K562 (cell line): ENCODE measurements at regions not wholly inside any gene's neighbourhood (a gene's known extent, or its start where the extent isn't known, plus 50 kb on each side); places are given as distances from the start of the nearest gene placed in this dataset.

Experiments
- ATAC-seq: fragments of 200-7000 bp; cut with Tn5 transposase; 3 replicates; pipeline ENCODE4 v1.9.1; 2020; ENCODE audit warnings: moderate library complexity
- BruUV-seq: library from RNA; stranded (reverse); fragments of 400-500 nt; replicated peaks from 2 replicates; lab custom pipeline; 2021; lab: Mats Ljungman, UMichigan
- CTCF ChIA-PET: fragments of 300-600 bp; formaldehyde crosslinking; extraction: SDS; loops from one replicate; lab custom pipeline; 2021; ENCODE audit warnings: low intra/inter-chr PET ratio; lab: Yijun Ruan, JAX
- POLR2A ChIA-PET: fragments of 300-600, 350-650 bp; sonication (Branson Sonifier 250); formaldehyde crosslinking; extraction: SDS; loops from one replicate; lab custom pipeline; 2021; ENCODE audit warnings: antibody characterized with exemption, inconsistent platforms; lab: Yijun Ruan, JAX
- DNase-seq, 4 experiments: peaks; one replicate each; pipeline versions ENCODE4 v3.0.0 to v3.0.0-alpha.2; 2011 to 2018; ENCODE audit warnings: low spot score in 3 of 4, mixed read lengths in 3 of 4; ENCODE audit errors: extremely low read depth in 1 of 4
- FAIRE-seq: peaks from 2 replicates; lab custom pipeline; 2011; peaks lifted over from hg19 to GRCh38; lab: Jason Lieb, UNC
- H2AFZ ChIP-seq: 2 replicates; pipeline ENCODE4 v1.6.0; 2011; ENCODE audit warnings: low read depth, low read length, control low read depth, inconsistent platforms
- H3K27ac ChIP-seq: fragments of 200-600 bp; 3 replicates; pipeline ENCODE4 v1.8.0; 2011; ENCODE audit warnings: low read depth, mild to moderate bottlenecking, control low read depth, inconsistent platforms, low read length, moderate library complexity, mixed read lengths; ENCODE audit errors: extremely low read depth
- H3K27me3 ChIP-seq, 2 experiments: fragments of 300-600 bp in 1 of 2; 2 replicates in 1 of 2; 3 replicates in 1 of 2; pipeline versions ENCODE4 v1.6.0 to v1.8.0; 2011; ENCODE audit warnings: inconsistent platforms in 2 of 2, low read length in 2 of 2, mild to moderate bottlenecking in 1 of 2, mixed read lengths in 1 of 2, moderate library complexity in 1 of 2; ENCODE audit not compliant: control insufficient read depth in 2 of 2, insufficient read depth in 2 of 2
- H3K36me3 ChIP-seq: fragments of 300-600 bp; 3 replicates; pipeline ENCODE4 v1.8.0; 2011; ENCODE audit warnings: mild to moderate bottlenecking, low read length, inconsistent platforms; ENCODE audit not compliant: control insufficient read depth, insufficient read depth
- H3K4me1 ChIP-seq, 2 experiments: fragments of 200-600 bp in 1 of 2; replicated peaks in 1 of 2; 2 replicates in 1 of 2; 3 replicates in 1 of 2; pipeline versions ENCODE4 v1.5.1 to v1.8.0; 2011; ENCODE audit warnings: inconsistent platforms in 2 of 2, low read length in 2 of 2, mild to moderate bottlenecking in 1 of 2, mixed read lengths in 1 of 2, moderate library complexity in 1 of 2; ENCODE audit not compliant: control insufficient read depth in 2 of 2, insufficient read depth in 2 of 2
- H3K4me2 ChIP-seq: 2 replicates; pipeline ENCODE4 v1.6.1; 2011; ENCODE audit warnings: low read length, control low read depth, inconsistent platforms, mixed read lengths; ENCODE audit not compliant: insufficient read depth
- H3K4me3 ChIP-seq: fragments of 200-600 bp; sonication (generic), shearing (Covaris generic); 2 replicates; pipeline ENCODE4 v1.5.1; 2016; ENCODE audit warnings: control low read depth, inconsistent platforms
- H3K79me2 ChIP-seq: fragments of 200-600 bp; 3 replicates; pipeline ENCODE4 v1.8.0; 2011; ENCODE audit warnings: low read length, inconsistent platforms; ENCODE audit not compliant: control insufficient read depth, insufficient read depth
- H3K9ac ChIP-seq, 2 experiments: 2 replicates each; pipeline versions ENCODE4 v1.6.0 to v1.6.1; 2011; ENCODE audit warnings: low read depth in 2 of 2, low read length in 2 of 2, control low read depth in 1 of 2, inconsistent platforms in 1 of 2, mild to moderate bottlenecking in 1 of 2, mixed read lengths in 1 of 2; ENCODE audit not compliant: insufficient read depth in 1 of 2
- H3K9me1 ChIP-seq: one replicate; pipeline ENCODE4 v1.6.0; 2011; ENCODE audit warnings: inconsistent platforms, mild to moderate bottlenecking, low read length, moderate library complexity; ENCODE audit not compliant: control insufficient read depth, insufficient read depth
- H3K9me3 ChIP-seq: replicated peaks from 2 replicates; pipeline ENCODE4 v1.5.1; 2011; ENCODE audit warnings: low read depth, low read length, inconsistent platforms; ENCODE audit not compliant: control insufficient read depth, insufficient read depth
- H4K20me1 ChIP-seq: replicated peaks from 2 replicates; pipeline ENCODE4 v1.6.1; 2011; ENCODE audit warnings: low read length, inconsistent platforms, mixed read lengths; ENCODE audit not compliant: control insufficient read depth, insufficient read depth
- CHAMP1 ChIP-seq: fragments of 450-650 bp; IDR thresholded peaks from 2 replicates; pipeline ENCODE4 v1.6.1; 2016; ENCODE audit warnings: mild to moderate bottlenecking
- HOMEZ ChIP-seq: fragments of 250-450 bp; sonication (Bioruptor Pico); IDR thresholded peaks from 2 replicates; pipeline ENCODE4 v1.4.0; 2020; ENCODE audit warnings: mild to moderate bottlenecking, moderate library complexity
- L3MBTL2 ChIP-seq: fragments of 450-650 bp; IDR thresholded peaks from 2 replicates; pipeline ENCODE4 v1.6.1; 2016; ENCODE audit warnings: mild to moderate bottlenecking, moderate library complexity
- NRF1 ChIP-seq, 2 experiments: fragments of 450-650 bp; IDR thresholded peaks in 1 of 2; conservative IDR thresholded peaks in 1 of 2; 2 replicates each; pipeline ENCODE4 v1.6.1; 2014; ENCODE audit warnings: mild to moderate bottlenecking in 2 of 2
- PHB ChIP-seq: fragments of 250-450 bp; sonication (Bioruptor Pico); IDR thresholded peaks from 2 replicates; pipeline ENCODE4 v1.5.0; 2021
- POLR2H ChIP-seq: IDR thresholded peaks from 2 replicates; pipeline ENCODE4 v1.6.1; 2016; ENCODE audit warnings: missing genetic modification characterization, low read depth, mild to moderate bottlenecking, control low read depth, missing compliant biosample characterization, moderate library complexity
- POLR3A ChIP-seq: IDR thresholded peaks from 2 replicates; pipeline ENCODE4 v1.6.1; 2011; ENCODE audit warnings: borderline replicate concordance, mild to moderate bottlenecking, moderate library complexity; ENCODE audit not compliant: insufficient read length, insufficient read depth; ENCODE audit errors: extremely low read depth
- PPARD ChIP-seq: fragments of 250-450 bp; sonication (Bioruptor Pico); IDR thresholded peaks from 2 replicates; pipeline ENCODE4 v1.8.0; 2022; ENCODE audit warnings: inconsistent platforms, mild to moderate bottlenecking, moderate library complexity
- SREBF1 ChIP-seq: fragments of 150-350 bp; IDR thresholded peaks from 2 replicates; pipeline ENCODE4 v1.6.1; 2014; ENCODE audit warnings: antibody characterized with exemption, low read depth, low read length, borderline replicate concordance
- TCF7L2 ChIP-seq: fragments of 150-350 bp; IDR thresholded peaks from 2 replicates; pipeline ENCODE4 v1.6.1; 2016; ENCODE audit warnings: low read depth, mild to moderate bottlenecking, low read length, moderate library complexity
- ZNF23 ChIP-seq: fragments of 250-450 bp; sonication (Bioruptor Pico); IDR thresholded peaks from 2 replicates; pipeline ENCODE4 v1.4.0; 2020; ENCODE audit warnings: mild to moderate bottlenecking
- ZNF444 ChIP-seq: fragments of 250-450 bp; sonication (Bioruptor Pico); IDR thresholded peaks from 2 replicates; pipeline ENCODE4 v1.4.0; 2020; ENCODE audit warnings: mild to moderate bottlenecking, moderate library complexity
- ZNF764 ChIP-seq: fragments of 250-450 bp; sonication (Bioruptor Pico); IDR thresholded peaks from 2 replicates; pipeline ENCODE4 v1.4.0; 2020; ENCODE audit warnings: low read depth, mild to moderate bottlenecking, moderate library complexity
- ZNF785 ChIP-seq: fragments of 250-450 bp; sonication (Bioruptor Pico); IDR thresholded peaks from 2 replicates; pipeline ENCODE4 v1.4.0; 2020; ENCODE audit warnings: mild to moderate bottlenecking
- WGBS: fragments of 100-300 bp; shearing (Covaris generic); methylation state at CpG from one replicate; pipeline ENCODE4 v1.1.6; 2016; ENCODE audit warnings: low coverage, mixed read lengths; ENCODE audit not compliant: insufficient coverage; ENCODE audit errors: missing lambda C conversion rate; 5-methylcytosine and 5-hydroxymethylcytosine counted together
- in situ Hi-C: fragments of 300-500 bp; cut with MboI; formaldehyde crosslinking; loops from 4 replicates; pipeline ENCODE4 v1.15.0; 2018; ENCODE audit warnings: inconsistent platforms, mixed read lengths
- intact Hi-C: fragments of 100-400 bp; cut with micrococcal nuclease; formaldehyde crosslinking; loops from 2 replicates; pipeline ENCODE4 v1.14.2; 2022

GRCh38 chr5:112065781-112066180, 308.8 kb upstream of the NREP start:
- H3K79me2 ChIP-seq = no peaks in the 10 kb centered on the region
- no TSS peak for BruUV-seq
- ATAC-seq = no peak
- POLR2A ChIA-PET = no interaction called here
- no peak overlapping the region for H3K9ac ChIP-seq
- DNase-seq = no peak
- H2AFZ ChIP-seq = no peak overlapping the region
- TF ChIP-seq POLR2H (tag) = no peak
- no peak for TF ChIP-seq ZNF785 (CRISPR knock-in tag)
- no peak for TF ChIP-seq NRF1 (conservative IDR thresholded peaks at IDR 0.05 in 1 of 2, IDR thresholded peaks at IDR 0.05 in 1 of 2)
- TF ChIP-seq TCF7L2 = no peak
- no peak for TF ChIP-seq POLR3A
- TF ChIP-seq ZNF23 (CRISPR knock-in tag) = no peak
- no peak overlapping the region for H3K4me2 ChIP-seq
- CTCF ChIA-PET = no interaction called here
- in situ Hi-C loops = no loop called here
- H3K27me3 ChIP-seq = no peaks in the 10 kb centered on the region
- H3K9me1 ChIP-seq = no peaks in the 10 kb centered on the region
- no peaks in the 10 kb centered on the region for H4K20me1 ChIP-seq
- H3K4me1 ChIP-seq = no peaks in the 10 kb centered on the region
- no peak for FAIRE-seq
- intact Hi-C loops = no loop called here
- H3K9me3 ChIP-seq = no peaks in the 10 kb centered on the region
- no peak overlapping the region for H3K4me3 ChIP-seq
- no peak overlapping the region for H3K27ac ChIP-seq
- no peaks in the 10 kb centered on the region for H3K36me3 ChIP-seq

GRCh38 chr5:112064956-112065355, 308.0 kb upstream of the NREP start:
- no peak for DNase-seq
- Histone ChIP-seq H3K27ac (no peak overlapping the region), H2AFZ (no peak overlapping the region), H4K20me1 (no peaks in the 10 kb centered on the region), H3K36me3 (no peaks in the 10 kb centered on the region), H3K9ac (no peak overlapping the region), H3K79me2 (no peaks in the 10 kb centered on the region), H3K4me3 (no peak overlapping the region), H3K27me3 (no peaks in the 10 kb centered on the region), H3K4me2 (no peak overlapping the region), H3K9me1 (no peaks in the 10 kb centered on the region), H3K9me3 (no peaks in the 10 kb centered on the region), H3K4me1 (no peaks in the 10 kb centered on the region)
- ATAC-seq = no peak
- in situ Hi-C loops = no loop called here
- intact Hi-C loops = no loop called here
- ChIA-PET CTCF (no interaction called here), POLR2A (interaction anchor here (0.6 kb wide), 1 partner anchor 1975 kb away, joined by 4 read pairs; no protein-coding TSS in a partner anchor)
- BruUV-seq = no TSS peak
- no peak for FAIRE-seq
- WGBS = 3% methylated on average over 2 of the region's 2 CpGs
- TF ChIP-seq PHB (CRISPR knock-in tag) (no peak), ZNF764 (CRISPR knock-in tag) (no peak), PPARD (CRISPR knock-in tag) (no peak), SREBF1 (no peak), ZNF444 (CRISPR knock-in tag) (no peak), HOMEZ (CRISPR knock-in tag) (no peak), CHAMP1 (no peak), L3MBTL2 (no peak)
